Muscle layer of colon (tissue), 2 donors: ENCODE measurements at regions not wholly inside any gene's neighbourhood (a gene's known extent, or its start where the extent isn't known, plus 50 kb on each side); places are given as distances from the start of the nearest gene placed in this dataset.
"Not testable (repeated sequence)": the region's sequence is repeated elsewhere in the genome, so short reads cannot be mapped to it uniquely, and the experiment has no call there.

Experiments
- H3K27ac ChIP-seq: one replicate; pipeline ENCODE4 v1.7.0; 2013; ENCODE audit warnings: low read depth, mild to moderate bottlenecking, low read length, moderate library complexity
- H3K27me3 ChIP-seq, 2 donors: one replicate each; pipeline ENCODE4 v1.7.0; 2013; ENCODE audit warnings: low read length in 2 of 2, mild to moderate bottlenecking in 2 of 2; ENCODE audit not compliant: insufficient read depth in 2 of 2, control insufficient read depth in 1 of 2
- H3K36me3 ChIP-seq: one replicate; pipeline ENCODE4 v1.7.0; 2013; ENCODE audit warnings: mild to moderate bottlenecking, low read length; ENCODE audit not compliant: insufficient read depth
- H3K4me1 ChIP-seq: one replicate; pipeline ENCODE4 v1.7.0; 2013; ENCODE audit warnings: mild to moderate bottlenecking, low read length; ENCODE audit not compliant: insufficient read depth
- H3K4me3 ChIP-seq, 2 donors: one replicate each; pipeline ENCODE4 v1.7.0; 2013; ENCODE audit warnings: low read length in 2 of 2, low read depth in 1 of 2, mild to moderate bottlenecking in 1 of 2, moderate library complexity in 1 of 2
- H3K9ac ChIP-seq: one replicate; pipeline ENCODE4 v1.7.0; 2013; ENCODE audit warnings: low read length
- H3K9me3 ChIP-seq: one replicate; pipeline ENCODE4 v1.7.0; 2013; ENCODE audit warnings: mild to moderate bottlenecking, low read length
- donor health status: abdominal sarcoma.
- donor health status: Adenocarcinoma of cecum.

DNA sequence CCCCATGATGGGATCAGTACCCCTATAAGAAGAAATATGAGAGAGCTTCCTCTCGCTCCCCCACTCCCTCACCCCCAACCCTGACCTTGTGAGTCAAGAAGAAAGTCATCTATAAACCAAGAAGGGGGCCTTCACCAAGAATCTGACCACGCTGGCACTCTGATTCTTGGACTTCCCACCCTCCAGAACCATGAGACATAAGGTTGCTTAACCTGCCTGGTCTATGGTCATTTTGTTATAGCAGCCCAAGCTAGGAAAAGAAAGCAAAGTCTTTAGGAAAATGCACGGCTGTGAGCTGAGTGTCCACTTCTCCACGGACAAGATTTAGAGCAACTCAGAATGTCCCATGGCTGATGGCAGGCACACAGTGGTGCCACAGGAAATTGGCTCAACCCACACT is 333.5 kb downstream of the SOX9 start:
- Histone ChIP-seq H3K4me1 (no peaks in the 10 kb centered on the region), H3K9me3 (no peaks in the 10 kb centered on the region), H3K27me3 (no peaks in the 10 kb centered on the region), H3K27ac (no peak overlapping the region), H3K36me3 (no peaks in the 10 kb centered on the region), H3K4me3 (no peak overlapping the region), H3K9ac (no peak overlapping the region)

GRCh38 chr17:72455562-72455961 is 334.7 kb downstream of the SOX9 start:
- Histone ChIP-seq H3K27me3 (no peaks in the 10 kb centered on the region), H3K36me3 (no peaks in the 10 kb centered on the region), H3K9ac (no peak overlapping the region), H3K9me3 (no peaks in the 10 kb centered on the region), H3K4me3 (no peak overlapping the region), H3K4me1 (no peaks in the 10 kb centered on the region), H3K27ac (no peak overlapping the region)

DNA sequence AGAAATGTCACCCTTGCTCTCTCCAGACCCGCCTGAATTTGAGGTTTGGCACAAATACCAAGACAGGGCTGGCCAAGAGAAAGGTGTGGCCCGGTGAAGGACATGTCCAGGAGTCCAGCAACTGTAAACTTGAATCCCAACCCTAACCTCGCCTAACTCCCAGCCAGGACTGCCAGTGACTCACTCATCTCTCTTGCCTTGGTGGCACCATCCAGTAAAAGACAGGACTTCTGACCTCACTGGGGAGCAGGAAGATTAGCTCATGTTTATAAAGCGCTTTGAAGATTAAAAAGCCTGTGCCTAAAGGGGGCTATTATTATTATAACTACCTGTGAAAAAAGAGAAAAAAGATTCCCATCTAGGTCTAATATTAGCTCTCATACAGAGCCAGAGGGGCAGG is 335.3 kb downstream of the SOX9 start:
- H3K27ac ChIP-seq, result no peak overlapping the region
- no peak overlapping the region for H3K9ac ChIP-seq
- no peaks in the 10 kb centered on the region for H3K9me3 ChIP-seq
- no peaks in the 10 kb centered on the region for H3K36me3 ChIP-seq
- no peaks in the 10 kb centered on the region for H3K4me1 ChIP-seq
- no peaks in the 10 kb centered on the region for H3K27me3 ChIP-seq
- no peak overlapping the region for H3K4me3 ChIP-seq

- no peaks in the 10 kb centered on the region for H3K36me3 ChIP-seq
- H3K9me3 ChIP-seq, result no peaks in the 10 kb centered on the region
- no peaks in the 10 kb centered on the region for H3K27me3 ChIP-seq
- no peak overlapping the region for H3K27ac ChIP-seq
- H3K4me3 ChIP-seq, result no peak overlapping the region
- no peak overlapping the region for H3K9ac ChIP-seq
- H3K4me1 ChIP-seq, result no peaks in the 10 kb centered on the region
Observed at GRCh38 chr17:72457712-72458111, 336.9 kb downstream of the SOX9 start.

GRCh38 chr17:72458301-72458700 is 337.5 kb downstream of the SOX9 start:
- H3K27me3 ChIP-seq, result no peaks in the 10 kb centered on the region
- H3K4me1 ChIP-seq, result no peaks in the 10 kb centered on the region
- no peak overlapping the region for H3K4me3 ChIP-seq
- no peak overlapping the region for H3K27ac ChIP-seq
- H3K9me3 ChIP-seq, result no peaks in the 10 kb centered on the region
- no peaks in the 10 kb centered on the region for H3K36me3 ChIP-seq
- H3K9ac ChIP-seq, result no peak overlapping the region

DNA sequence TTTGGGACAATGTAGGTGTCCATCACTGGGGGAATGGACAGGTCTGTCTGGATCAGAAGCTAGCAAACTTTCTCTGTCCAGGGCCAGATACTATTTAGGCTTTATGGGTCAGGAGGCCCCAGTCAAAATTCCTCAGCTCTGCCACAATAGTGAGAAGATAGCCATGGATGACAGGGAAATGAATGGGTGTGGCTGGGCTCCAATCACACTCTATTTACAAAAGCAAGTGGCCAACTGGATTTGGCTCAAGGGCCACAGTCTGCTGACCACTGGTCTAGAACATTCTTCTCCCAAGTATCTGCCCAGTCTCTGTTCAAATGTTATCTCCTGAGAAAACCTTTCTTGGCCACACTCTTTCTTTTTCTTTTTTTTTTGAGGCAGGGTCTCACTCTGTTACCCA is 339.9 kb downstream of the SOX9 start:
- H3K27ac ChIP-seq, result no peak overlapping the region
- no peaks in the 10 kb centered on the region for H3K27me3 ChIP-seq
- H3K36me3 ChIP-seq, result no peaks in the 10 kb centered on the region
- no peaks in the 10 kb centered on the region for H3K9me3 ChIP-seq
- no peak overlapping the region for H3K4me3 ChIP-seq
- no peaks in the 10 kb centered on the region for H3K4me1 ChIP-seq
- H3K9ac ChIP-seq, result no peak overlapping the region

DNA sequence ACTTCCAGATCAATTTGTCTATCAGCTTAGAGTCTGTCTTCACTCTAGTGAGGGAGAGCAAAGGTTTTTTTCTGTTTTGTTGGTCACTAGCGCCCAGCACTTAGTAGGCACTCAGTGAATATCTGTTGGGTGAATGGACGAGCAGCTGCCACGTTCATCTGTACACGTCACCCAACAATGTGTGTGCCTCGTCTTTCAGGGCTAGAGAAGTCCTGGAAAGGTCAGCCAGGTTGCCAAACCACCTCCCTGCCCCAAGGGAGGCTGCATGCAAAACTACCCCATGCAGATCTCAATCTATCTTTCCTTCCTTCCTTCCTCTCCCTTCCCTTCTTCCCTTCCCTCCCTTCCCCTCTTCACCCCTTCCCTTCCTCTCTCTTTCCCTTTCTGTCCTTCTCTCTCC is 340.9 kb downstream of the SOX9 start:
- Histone ChIP-seq H3K27me3 (no peaks in the 10 kb centered on the region), H3K9ac (no peak overlapping the region), H3K4me1 (no peaks in the 10 kb centered on the region), H3K27ac (no peak overlapping the region), H3K36me3 (no peaks in the 10 kb centered on the region), H3K9me3 (no peaks in the 10 kb centered on the region), H3K4me3 (no peak overlapping the region)

- no peaks in the 10 kb centered on the region for H3K4me1 ChIP-seq
- H3K36me3 ChIP-seq, result no peaks in the 10 kb centered on the region
- H3K9ac ChIP-seq, result no peak overlapping the region
- no peaks in the 10 kb centered on the region for H3K27me3 ChIP-seq
- H3K9me3 ChIP-seq, result no peaks in the 10 kb centered on the region
- no peak overlapping the region for H3K4me3 ChIP-seq
- H3K27ac ChIP-seq, result no peak overlapping the region
Observed at GRCh38 chr17:72462407-72462806, 341.6 kb downstream of the SOX9 start.

- Histone ChIP-seq H3K9me3 (no peaks in the 10 kb centered on the region), H3K4me3 (no peak overlapping the region), H3K9ac (no peak overlapping the region), H3K27me3 (no peaks in the 10 kb centered on the region), H3K4me1 (no peaks in the 10 kb centered on the region), H3K27ac (no peak overlapping the region), H3K36me3 (no peaks in the 10 kb centered on the region)
Observed at GRCh38 chr17:72462814-72463213, 342.0 kb downstream of the SOX9 start.

- no peak overlapping the region for H3K9ac ChIP-seq
- H3K27me3 ChIP-seq, result no peaks in the 10 kb centered on the region
- no peak overlapping the region for H3K4me3 ChIP-seq
- no peaks in the 10 kb centered on the region for H3K9me3 ChIP-seq
- H3K4me1 ChIP-seq, result no peaks in the 10 kb centered on the region
- H3K36me3 ChIP-seq, result no peaks in the 10 kb centered on the region
- no peak overlapping the region for H3K27ac ChIP-seq
Observed at GRCh38 chr17:72463287-72464102, 342.7 kb downstream of the SOX9 start.

GRCh38 chr17:72464221-72464620 is 343.4 kb downstream of the SOX9 start:
- not testable (repeated sequence) for H3K9me3 ChIP-seq, H3K27ac ChIP-seq, H3K9ac ChIP-seq, H3K27me3 ChIP-seq, H3K4me3 ChIP-seq, H3K36me3 ChIP-seq, H3K4me1 ChIP-seq
